ENCODE measurements at regions not wholly inside any gene's neighbourhood (a gene's known extent, or its start where the extent isn't known, plus 50 kb on each side); places are given as distances from the start of the nearest gene placed in this dataset.

DNA sequence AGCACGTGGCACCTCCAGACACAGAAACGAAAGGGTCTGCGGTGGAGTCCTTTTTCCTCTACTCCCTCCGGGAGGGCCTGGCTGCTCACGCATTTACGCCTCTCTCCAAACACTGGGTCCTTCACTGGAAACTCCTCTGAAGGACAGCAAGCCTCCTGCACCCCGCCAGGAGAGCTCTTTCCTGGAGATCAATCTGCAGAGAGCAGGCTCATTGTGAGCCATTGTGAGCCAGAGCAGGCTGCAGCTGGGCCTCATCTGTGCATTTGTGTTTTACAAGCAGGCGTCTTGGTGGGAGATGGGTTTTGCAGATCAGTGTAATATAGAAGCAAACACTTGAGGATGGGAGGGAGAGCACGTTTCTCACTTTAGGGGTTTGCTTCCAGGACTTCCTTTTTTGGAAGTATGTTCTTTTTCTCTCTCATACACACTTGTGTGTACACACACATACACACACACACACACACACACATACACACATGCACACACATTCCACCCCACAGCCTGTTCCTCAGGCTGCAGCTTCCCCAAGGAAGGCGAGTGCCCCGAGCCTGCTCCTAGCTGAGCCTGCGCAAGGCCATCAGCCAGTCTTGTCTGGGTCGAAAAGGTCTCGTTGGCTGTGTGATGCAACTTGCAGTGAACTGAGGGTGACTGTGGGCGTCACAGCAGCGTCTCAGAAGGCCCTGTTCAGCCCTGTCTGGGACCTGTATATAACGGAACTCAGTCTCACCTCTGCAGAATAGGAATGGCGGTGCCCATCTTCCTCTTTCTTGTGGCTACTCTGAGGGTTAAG is 163.5 kb downstream of the GLI2 start:
- TF ChIP-seq POLR2A (IDR thresholded peaks at IDR 0.05) (no peak), CTCF (IDR thresholded peaks at IDR 0.05) (no peak)
